ENCODE measurements at regions not wholly inside any gene's neighbourhood (a gene's known extent, or its start where the extent isn't known, plus 50 kb on each side); places are given as distances from the start of the nearest gene placed in this dataset.
"Not testable (repeated sequence)": the region's sequence is repeated elsewhere in the genome, so short reads cannot be mapped to it uniquely, and the experiment has no call there.

DNA sequence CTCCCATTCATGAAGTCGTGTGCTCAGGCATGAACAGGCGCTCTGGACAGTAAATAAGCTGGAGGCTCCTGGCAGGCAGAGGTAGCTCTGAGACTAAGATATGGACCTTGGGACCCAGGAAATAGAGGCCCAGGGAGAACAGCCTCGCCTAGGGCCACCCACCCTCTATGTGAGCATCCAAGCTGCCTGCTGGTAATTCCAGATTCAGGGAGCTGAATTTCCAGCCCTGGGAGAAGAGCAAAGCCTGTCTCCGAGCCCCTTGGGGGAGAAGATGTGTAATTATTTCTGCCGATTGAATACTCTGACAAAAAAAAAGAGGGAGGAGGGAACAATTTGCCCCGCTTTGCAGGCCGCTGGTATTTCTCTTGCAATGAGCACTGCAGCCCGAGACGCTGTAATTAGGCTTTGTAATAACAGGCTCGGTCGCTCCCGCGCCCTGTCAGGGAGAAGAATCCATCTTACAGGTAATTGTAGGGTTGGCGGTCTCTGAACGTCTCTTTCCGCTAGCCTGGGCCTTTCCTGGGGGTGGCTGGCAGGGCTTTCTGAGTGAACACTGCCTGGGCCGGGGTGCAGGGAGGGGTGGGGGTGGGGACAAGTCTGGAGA is 131.5 kb downstream of the WNT7A start:
- WGBS, 2 donors = 68 to 81% methylated on average over 13 to 16 of the region's 17 CpGs
- DNase-seq (ENCODE audit: low spot score in 2 of 2) = no peak

DNA sequence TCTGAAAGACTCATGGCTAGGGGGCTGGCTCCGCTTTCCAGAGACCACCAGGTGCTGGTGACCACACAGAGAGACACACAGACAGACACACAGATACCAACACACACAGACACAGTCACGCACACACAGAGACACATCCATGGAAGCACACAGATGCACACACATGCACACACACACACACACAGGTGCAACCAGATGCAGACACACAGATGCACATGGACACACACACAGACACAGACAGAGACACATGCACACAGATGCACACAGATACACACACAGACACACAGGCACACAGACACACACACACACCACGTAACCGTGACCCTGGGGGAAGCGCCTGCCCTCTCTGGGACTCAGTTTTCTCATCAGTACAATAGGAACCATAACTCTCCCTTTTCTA is 132.2 kb downstream of the WNT7A start:
- no peak overlapping the region for H3K4me3 ChIP-seq (ENCODE audit: low read depth, poor library complexity, severe bottlenecking)
- intact Hi-C loops (cut with DNase I; ENCODE audit: low total_unique reads) = no loop called here
- no peak for DNase-seq (ENCODE audit: low spot score in 2 of 2)
- TF ChIP-seq POLR2A (IDR thresholded peaks at IDR 0.05) = no peak
- TF ChIP-seq, protein P1, sequence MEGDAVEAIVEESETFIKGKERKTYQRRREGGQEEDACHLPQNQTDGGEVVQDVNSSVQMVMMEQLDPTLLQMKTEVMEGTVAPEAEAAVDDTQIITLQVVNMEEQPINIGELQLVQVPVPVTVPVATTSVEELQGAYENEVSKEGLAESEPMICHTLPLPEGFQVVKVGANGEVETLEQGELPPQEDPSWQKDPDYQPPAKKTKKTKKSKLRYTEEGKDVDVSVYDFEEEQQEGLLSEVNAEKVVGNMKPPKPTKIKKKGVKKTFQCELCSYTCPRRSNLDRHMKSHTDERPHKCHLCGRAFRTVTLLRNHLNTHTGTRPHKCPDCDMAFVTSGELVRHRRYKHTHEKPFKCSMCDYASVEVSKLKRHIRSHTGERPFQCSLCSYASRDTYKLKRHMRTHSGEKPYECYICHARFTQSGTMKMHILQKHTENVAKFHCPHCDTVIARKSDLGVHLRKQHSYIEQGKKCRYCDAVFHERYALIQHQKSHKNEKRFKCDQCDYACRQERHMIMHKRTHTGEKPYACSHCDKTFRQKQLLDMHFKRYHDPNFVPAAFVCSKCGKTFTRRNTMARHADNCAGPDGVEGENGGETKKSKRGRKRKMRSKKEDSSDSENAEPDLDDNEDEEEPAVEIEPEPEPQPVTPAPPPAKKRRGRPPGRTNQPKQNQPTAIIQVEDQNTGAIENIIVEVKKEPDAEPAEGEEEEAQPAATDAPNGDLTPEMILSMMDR (IDR thresholded peaks at IDR 0.05) = no peak
- 92 to 96% methylated on average over 5 of the region's 5 CpGs for WGBS, 2 donors

More for the DNA sequence above, 131.5 kb downstream of the WNT7A start:
- no peak overlapping the region for H3K4me3 ChIP-seq (ENCODE audit: low read depth, poor library complexity, severe bottlenecking)
- intact Hi-C loops (cut with DNase I; ENCODE audit: low total_unique reads) = no loop called here
- TF ChIP-seq POLR2A (IDR thresholded peaks at IDR 0.05) = no peak
- TF ChIP-seq, protein P1 (IDR thresholded peaks at IDR 0.05) = no peak

DNA sequence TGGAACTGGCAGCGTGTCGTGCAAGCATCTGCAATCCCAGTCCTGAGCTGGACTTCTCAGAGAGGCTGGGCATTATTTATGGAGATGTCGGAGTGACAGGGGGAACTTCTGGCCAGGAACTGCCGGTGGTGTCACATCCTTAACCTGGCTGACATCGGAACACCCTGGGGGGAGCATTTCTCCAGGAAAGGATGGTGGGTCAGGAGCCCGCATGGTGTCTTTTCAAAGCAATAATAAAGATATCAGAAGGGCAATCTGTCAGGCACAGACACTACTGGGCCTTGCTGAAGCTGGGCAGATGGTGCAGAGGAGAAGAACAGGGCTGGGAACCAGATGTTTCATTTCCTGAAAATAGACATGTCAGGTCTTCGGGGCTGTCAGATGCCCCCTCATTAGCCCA is 133.5 kb downstream of the WNT7A start:
- WGBS, 2 donors = 44 to 47% methylated on average over 7 of the region's 7 CpGs
- intact Hi-C loops (cut with DNase I; ENCODE audit: low total_unique reads) = no loop called here
- no peak for DNase-seq (ENCODE audit: low spot score in 2 of 2)
- TF ChIP-seq, protein P1 (IDR thresholded peaks at IDR 0.05) = no peak
- TF ChIP-seq POLR2A (IDR thresholded peaks at IDR 0.05) = no peak
- H3K4me3 ChIP-seq (ENCODE audit: low read depth, poor library complexity, severe bottlenecking) = no peak overlapping the region

DNA sequence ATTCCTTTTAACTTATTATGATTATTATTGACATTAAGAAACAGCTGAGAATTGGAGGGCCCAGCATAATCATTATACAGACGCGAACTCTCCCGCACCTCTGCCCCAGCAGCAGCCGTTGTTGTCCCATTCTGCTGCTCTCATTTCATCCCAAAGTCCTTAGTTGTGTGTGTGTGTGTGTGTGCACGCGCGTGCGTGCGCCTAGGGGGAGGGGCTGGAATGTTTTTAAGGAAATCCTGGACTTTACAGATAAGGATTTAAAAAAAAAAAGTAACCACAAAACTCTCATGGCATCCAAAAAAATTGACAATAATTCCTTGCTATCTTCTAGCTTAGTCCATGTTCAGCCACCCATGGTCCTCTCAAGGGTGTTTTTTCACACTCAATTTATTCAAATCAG is 134.2 kb downstream of the WNT7A start:
- no peak for DNase-seq (ENCODE audit: low spot score in 2 of 2)
- 67 to 73% methylated on average over 9 of the region's 9 CpGs for WGBS, 2 donors
- H3K4me3 ChIP-seq (ENCODE audit: low read depth, poor library complexity, severe bottlenecking) = no peak overlapping the region
- intact Hi-C loops (cut with DNase I; ENCODE audit: low total_unique reads) = no loop called here
- no peak for TF ChIP-seq POLR2A (IDR thresholded peaks at IDR 0.05)

DNA sequence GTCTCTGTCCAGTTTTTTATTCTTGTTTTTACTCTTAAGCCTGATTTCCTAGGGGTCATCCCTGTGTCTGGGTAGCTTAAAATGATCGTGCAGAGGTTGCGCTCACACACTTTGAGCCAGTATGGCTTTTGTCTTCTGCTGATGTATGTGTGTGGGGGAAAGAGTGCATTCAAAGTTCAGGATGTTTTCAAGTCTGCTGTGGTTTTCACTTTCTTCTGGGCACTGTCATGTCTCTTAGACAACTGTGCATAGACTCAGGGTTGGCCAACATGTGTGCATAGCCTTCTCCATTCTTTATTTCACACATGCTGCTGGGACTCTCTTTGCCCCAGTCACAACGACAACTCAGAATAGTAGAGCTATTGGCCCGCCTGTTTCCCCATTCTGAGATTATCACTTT is 139.1 kb downstream of the WNT7A start:
- intact Hi-C loops (cut with DNase I; ENCODE audit: low total_unique reads) = no loop called here
- no peak overlapping the region for H3K4me3 ChIP-seq (ENCODE audit: low read depth, poor library complexity, severe bottlenecking)
- no peak for TF ChIP-seq POLR2A (IDR thresholded peaks at IDR 0.05)
- TF ChIP-seq, protein P1 (IDR thresholded peaks at IDR 0.05) = no peak
- DNase-seq (ENCODE audit: low spot score in 2 of 2) = no peak
- 90 to 91% methylated on average over 4 of the region's 4 CpGs for WGBS, 2 donors

DNA sequence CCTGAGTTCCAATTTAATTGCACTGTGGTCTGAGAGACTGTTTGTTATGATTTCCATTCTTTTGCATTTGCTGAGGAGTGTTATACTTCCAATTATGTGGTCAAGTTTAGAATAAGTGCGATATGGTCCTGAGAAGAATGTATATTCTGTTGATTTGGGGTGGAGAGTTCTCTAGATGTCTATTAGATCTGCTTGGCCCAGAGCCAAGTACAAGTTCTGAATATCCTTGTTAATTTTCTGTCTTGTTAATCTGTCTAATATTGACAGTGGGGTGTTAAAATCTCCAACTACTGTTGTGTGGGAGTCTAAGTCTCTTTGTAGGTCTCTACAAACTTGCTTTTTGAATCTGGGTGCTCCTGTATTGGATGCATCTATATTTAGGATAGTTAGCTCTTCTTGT is 146.1 kb downstream of the WNT7A start:
- WGBS, 2 donors = 97% methylated on average over 1 of the region's 1 CpG

DNA sequence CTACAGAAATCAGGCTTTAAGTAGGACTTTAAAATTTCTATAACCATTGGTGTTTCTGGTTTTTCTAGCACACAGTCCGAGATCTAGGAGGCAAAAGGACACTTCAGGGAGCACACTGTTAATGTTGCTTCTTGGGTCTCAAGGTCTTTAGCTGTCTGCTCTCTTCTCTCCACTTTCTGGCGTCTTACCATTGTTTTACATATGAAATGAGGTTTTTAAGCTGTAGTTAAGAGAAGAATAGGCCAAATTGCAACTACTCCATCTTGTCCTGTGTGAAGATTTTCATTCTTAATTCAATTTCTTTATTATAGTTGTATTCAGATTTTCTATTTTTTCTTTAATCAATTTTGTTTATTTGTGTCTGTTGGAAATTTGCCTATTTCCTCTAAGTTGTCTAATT is 151.4 kb downstream of the WNT7A start:
- DNase-seq (ENCODE audit: low spot score in 2 of 2) = no peak
- WGBS, 2 donors = 53 to 61% methylated on average over 2 of the region's 2 CpGs
- intact Hi-C loops (cut with DNase I; ENCODE audit: low total_unique reads) = no loop called here

More for the DNA sequence above, 146.1 kb downstream of the WNT7A start:
- intact Hi-C loops (cut with DNase I; ENCODE audit: low total_unique reads); H3K4me3 ChIP-seq (ENCODE audit: low read depth, poor library complexity, severe bottlenecking); DNase-seq (ENCODE audit: low spot score in 2 of 2): not testable (repeated sequence)

More for the DNA sequence above, 151.4 kb downstream of the WNT7A start:
- TF ChIP-seq, protein P1 (IDR thresholded peaks at IDR 0.05) = no peak
- no peak for TF ChIP-seq POLR2A (IDR thresholded peaks at IDR 0.05)
- H3K4me3 ChIP-seq (ENCODE audit: low read depth, poor library complexity, severe bottlenecking) = no peak overlapping the region
